Peyer's patch (tissue), 4 donors: ENCODE measurements at regions not wholly inside any gene's neighbourhood (a gene's known extent, or its start where the extent isn't known, plus 50 kb on each side); places are given as distances from the start of the nearest gene placed in this dataset.

Experiments used
- DNase-seq, 3 donors: peaks; one replicate each; pipeline ENCODE4 v3.0.0-alpha.2; 2017 to 2019
- H3K27ac ChIP-seq, 4 donors: fragments of 200-600 bp; sonication (generic); one replicate each; pipeline ENCODE4 v1.5.1; 2016 to 2019
- H3K27me3 ChIP-seq, 2 donors: fragments of 200-600 bp; sonication (generic); one replicate each; pipeline ENCODE4 v1.5.1; 2019
- H3K36me3 ChIP-seq, 3 donors: fragments of 200-600 bp; sonication (generic); one replicate each; pipeline ENCODE4 v1.5.1; 2016 to 2019
- H3K4me1 ChIP-seq, 4 donors: fragments of 200-600 bp; sonication (generic); one replicate each; pipeline ENCODE4 v1.5.1; 2016 to 2019
- H3K4me3 ChIP-seq, 4 donors: fragments of 200-600 bp; sonication (generic); 1 replicate in 3 of 4; 2 replicates in 1 of 4; pipeline ENCODE4 v1.5.1; 2016 to 2019; ENCODE audit warnings: mild to moderate bottlenecking in 1 of 4
- H3K9me3 ChIP-seq, 4 donors: fragments of 200-600 bp; sonication (generic); one replicate each; pipeline ENCODE4 v1.5.1; 2016 to 2019; ENCODE audit warnings: mild to moderate bottlenecking in 1 of 4
- POLR2A ChIP-seq, 2 donors: fragments of 450-650 bp; IDR thresholded peaks; one replicate each; pipeline ENCODE4 v1.5.1; 2017; ENCODE audit warnings: antibody characterized with exemption in 2 of 2, mild to moderate bottlenecking in 2 of 2, moderate library complexity in 2 of 2
- TF ChIP-seq, protein P1 (sequence below), 6 experiments: fragments of 450-650 bp in 4 of 6; fragments of 200-600 bp in 2 of 6; sonication (generic) in 1 of 6; IDR thresholded peaks; one replicate each; pipeline ENCODE4 v1.5.1; 2017 to 2019; ENCODE audit warnings: antibody characterized with exemption in 6 of 6, mild to moderate bottlenecking in 3 of 6, moderate library complexity in 1 of 6

DNA sequence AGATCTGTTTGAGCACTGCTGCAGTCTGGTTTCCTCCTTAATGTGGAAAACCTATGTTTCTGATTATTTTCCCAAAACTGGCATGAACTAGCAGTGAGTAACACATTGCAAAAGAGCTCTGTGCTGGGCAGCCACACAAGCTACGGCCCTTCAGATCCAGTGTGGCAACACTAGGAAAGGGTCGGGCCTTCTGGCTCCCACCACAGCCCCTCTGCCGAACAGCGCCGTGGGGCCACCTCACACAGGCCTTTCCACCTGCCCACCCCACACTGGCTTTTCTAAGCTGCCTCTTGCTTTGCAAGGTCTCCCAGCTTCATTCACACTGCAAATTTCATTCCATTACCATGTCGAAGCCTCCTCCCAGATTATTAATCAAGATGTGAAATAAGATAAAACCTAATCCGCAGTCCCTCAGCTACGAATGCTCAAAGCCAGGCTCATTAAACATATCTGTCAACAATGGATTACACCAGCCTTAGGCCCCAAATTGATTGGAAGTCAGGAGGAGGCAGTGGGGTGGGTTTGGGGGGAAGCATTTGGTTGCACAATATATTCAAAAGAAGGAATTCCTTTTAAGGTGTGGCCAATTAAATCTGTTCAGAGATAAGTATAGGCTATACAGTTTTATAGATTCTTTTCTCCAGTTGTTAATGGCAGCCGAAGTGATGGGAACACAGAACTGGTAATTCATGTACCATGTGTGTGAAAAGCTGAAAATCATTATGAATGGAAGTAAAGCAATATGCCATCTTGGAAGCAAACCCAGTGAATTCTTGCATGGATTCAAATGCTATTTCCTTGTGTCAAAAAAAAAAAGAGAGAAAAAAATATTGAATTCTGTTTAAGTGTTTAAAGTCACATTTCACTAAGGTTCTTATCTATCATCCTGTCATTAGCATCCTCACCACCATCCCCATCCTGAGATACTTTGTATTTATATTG, 223.7 kb downstream of the MTERF1 start:
- Histone ChIP-seq H3K9me3 (no peaks in the 10 kb centered on the region), H3K27me3 (no peaks in the 10 kb centered on the region), H3K4me3 (no peak overlapping the region), H3K36me3 (no peaks in the 10 kb centered on the region), H3K27ac (no peak overlapping the region), H3K4me1 (no peaks in the 10 kb centered on the region)
- TF ChIP-seq, protein P1, sequence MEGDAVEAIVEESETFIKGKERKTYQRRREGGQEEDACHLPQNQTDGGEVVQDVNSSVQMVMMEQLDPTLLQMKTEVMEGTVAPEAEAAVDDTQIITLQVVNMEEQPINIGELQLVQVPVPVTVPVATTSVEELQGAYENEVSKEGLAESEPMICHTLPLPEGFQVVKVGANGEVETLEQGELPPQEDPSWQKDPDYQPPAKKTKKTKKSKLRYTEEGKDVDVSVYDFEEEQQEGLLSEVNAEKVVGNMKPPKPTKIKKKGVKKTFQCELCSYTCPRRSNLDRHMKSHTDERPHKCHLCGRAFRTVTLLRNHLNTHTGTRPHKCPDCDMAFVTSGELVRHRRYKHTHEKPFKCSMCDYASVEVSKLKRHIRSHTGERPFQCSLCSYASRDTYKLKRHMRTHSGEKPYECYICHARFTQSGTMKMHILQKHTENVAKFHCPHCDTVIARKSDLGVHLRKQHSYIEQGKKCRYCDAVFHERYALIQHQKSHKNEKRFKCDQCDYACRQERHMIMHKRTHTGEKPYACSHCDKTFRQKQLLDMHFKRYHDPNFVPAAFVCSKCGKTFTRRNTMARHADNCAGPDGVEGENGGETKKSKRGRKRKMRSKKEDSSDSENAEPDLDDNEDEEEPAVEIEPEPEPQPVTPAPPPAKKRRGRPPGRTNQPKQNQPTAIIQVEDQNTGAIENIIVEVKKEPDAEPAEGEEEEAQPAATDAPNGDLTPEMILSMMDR (IDR thresholded peaks at IDR 0.05): no peak
- no peak for TF ChIP-seq POLR2A (IDR thresholded peaks at IDR 0.05)
- DNase-seq: no peak

DNA sequence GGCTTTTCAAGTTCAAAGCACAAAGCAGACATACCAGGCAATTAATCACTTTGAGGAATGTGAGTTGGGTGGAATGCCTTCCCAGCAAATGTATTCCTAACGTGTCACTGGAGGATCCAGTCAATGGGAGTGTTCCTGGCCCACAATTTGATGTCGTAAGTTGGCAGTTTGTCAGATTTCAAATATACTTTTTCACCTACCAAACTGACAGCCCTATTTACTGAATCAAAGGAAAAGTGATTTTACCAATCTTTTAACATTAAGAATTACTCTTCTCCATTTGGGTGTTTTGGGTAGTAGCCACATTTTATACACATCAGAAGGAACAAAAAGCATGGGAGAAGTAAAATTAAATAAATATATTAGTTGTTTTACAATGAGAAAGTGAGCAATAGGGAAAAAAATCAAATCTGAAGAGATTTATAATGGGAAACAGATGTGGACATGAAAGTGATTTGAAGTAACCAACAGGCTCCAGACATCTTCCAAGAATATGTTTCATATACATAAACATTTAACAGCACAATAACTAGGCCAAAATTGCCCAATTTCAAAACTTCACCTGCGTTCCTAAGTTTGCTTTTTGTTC, 222.9 kb downstream of the MTERF1 start:
- no peak for DNase-seq
- Histone ChIP-seq H3K4me1 (no peaks in the 10 kb centered on the region), H3K27ac (no peak overlapping the region), H3K4me3 (no peak overlapping the region), H3K27me3 (no peaks in the 10 kb centered on the region), H3K9me3 (no peaks in the 10 kb centered on the region), H3K36me3 (no peaks in the 10 kb centered on the region)
- TF ChIP-seq POLR2A (IDR thresholded peaks at IDR 0.05): no peak
- TF ChIP-seq, protein P1 (IDR thresholded peaks at IDR 0.05): no peak

DNA sequence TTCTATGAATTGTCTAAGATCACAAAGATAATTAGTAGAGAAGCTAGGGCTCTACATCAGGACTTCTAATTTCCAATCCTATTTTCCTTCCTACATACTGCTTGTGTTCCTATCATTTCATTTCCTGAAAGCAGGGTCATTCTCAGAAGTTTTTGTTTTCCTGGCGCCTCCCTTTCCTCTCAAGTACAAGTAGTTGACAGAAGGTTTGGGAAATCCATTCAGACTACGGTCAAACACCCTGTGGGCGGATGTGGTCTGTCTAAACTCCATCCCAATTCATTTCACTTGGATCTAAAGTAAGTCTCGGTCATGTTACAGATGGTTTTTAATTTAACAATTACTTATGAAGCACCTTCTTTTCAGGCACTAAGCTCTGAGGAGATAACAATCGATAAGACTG, 221.4 kb downstream of the MTERF1 start:
- no peak for TF ChIP-seq POLR2A (IDR thresholded peaks at IDR 0.05)
- TF ChIP-seq, protein P1 (IDR thresholded peaks at IDR 0.05): no peak
- Histone ChIP-seq H3K27ac (no peak overlapping the region), H3K4me1 (no peaks in the 10 kb centered on the region), H3K36me3 (no peaks in the 10 kb centered on the region), H3K9me3 (no peaks in the 10 kb centered on the region), H3K27me3 (no peaks in the 10 kb centered on the region), H3K4me3 (no peak overlapping the region)
- DNase-seq: no peak

DNA sequence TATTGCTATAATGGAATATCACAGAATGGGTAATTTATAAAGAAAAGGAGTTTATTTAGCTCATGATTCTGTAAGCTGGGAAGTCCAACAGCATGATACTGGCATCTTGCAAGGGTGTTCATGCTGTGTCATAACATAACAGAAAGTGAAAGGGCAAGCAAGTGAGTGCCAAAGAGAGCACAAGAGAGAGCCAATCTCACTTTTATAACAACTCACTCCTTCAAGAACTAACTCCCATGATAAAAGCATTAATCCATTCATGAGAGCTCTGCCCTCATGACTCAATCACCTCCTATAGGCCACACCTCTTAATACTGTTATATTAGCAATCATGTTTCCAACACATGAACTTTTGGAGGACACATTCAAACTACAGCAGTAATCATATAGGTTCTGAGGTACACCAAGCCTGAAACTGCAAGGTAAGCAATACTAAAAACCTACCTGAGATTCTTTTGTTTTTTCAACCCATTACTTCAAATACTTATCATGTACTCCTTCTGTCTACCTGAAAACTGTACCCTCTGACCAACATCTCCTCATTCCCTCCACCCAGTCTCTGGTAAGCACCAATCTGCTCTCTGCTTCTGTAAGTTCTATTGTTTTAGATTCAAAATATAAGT, 219.7 kb downstream of the MTERF1 start:
- H3K27ac ChIP-seq: no peak overlapping the region

DNA sequence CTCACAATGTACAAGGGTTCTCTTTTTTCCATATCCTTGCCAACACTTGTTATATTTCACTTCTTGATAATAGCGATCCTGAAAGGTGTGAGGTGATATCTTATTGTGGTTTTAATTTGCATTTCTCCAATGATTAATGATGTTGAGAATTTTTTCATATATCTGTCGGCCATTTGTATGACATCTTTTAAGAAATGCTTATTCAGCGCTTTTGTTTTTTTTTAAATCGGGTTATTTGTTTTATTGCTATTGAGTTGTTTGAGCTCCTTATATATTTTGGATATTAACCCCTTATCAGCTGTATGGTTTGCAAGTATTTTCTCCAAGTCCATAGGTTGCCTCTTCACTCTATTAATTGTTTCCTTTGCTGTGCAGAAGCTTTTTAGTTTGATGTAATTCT, 218.8 kb downstream of the MTERF1 start:
- no peaks in the 10 kb centered on the region for H3K4me1 ChIP-seq
- H3K27me3 ChIP-seq: no peaks in the 10 kb centered on the region
- H3K27ac ChIP-seq: no peak overlapping the region
- no peak overlapping the region for H3K4me3 ChIP-seq
- DNase-seq: no peak
- no peaks in the 10 kb centered on the region for H3K9me3 ChIP-seq
- H3K36me3 ChIP-seq: no peaks in the 10 kb centered on the region
- no peak for TF ChIP-seq POLR2A (IDR thresholded peaks at IDR 0.05)
- TF ChIP-seq, protein P1 (IDR thresholded peaks at IDR 0.05): no peak

More for the DNA sequence above, 219.7 kb downstream of the MTERF1 start:
- H3K4me3 ChIP-seq: no peak overlapping the region
- no peaks in the 10 kb centered on the region for H3K4me1 ChIP-seq
- no peak for DNase-seq
- no peaks in the 10 kb centered on the region for H3K36me3 ChIP-seq
- H3K9me3 ChIP-seq: no peaks in the 10 kb centered on the region
- TF ChIP-seq, protein P1 (IDR thresholded peaks at IDR 0.05): no peak
- no peak for TF ChIP-seq POLR2A (IDR thresholded peaks at IDR 0.05)
- no peaks in the 10 kb centered on the region for H3K27me3 ChIP-seq
